Stimulated activated effector memory CD8-positive, alpha-beta T cell treated with anti-CD3 and anti-CD28 coated beads, Interleukin-12 subunit alpha, Interleukin-12 subunit beta, amount 100 ng/mL, for 72 hours (primary cell): ENCODE measurements at regions not wholly inside any gene's neighbourhood (a gene's known extent, or its start where the extent isn't known, plus 50 kb on each side); places are given as distances from the start of the nearest gene placed in this dataset.

ENCODE experiments used
- ATAC-seq: fragments of 150-1000 bp; cut with Tn5 transposase; 2 replicates; pipeline ENCODE4 v1.10.0; 2021
- DNase-seq, 2 donors: peaks; one replicate each; pipeline ENCODE4 v3.0.0; 2021 to 2022; ENCODE audit warnings: low spot score in 2 of 2
- H3K27ac Mint-ChIP-seq: one replicate; pipeline ENCODE4 v1.8.0; 2022; ENCODE audit warnings: mild to moderate bottlenecking, mixed read lengths
- H3K36me3 Mint-ChIP-seq: one replicate; pipeline ENCODE4 v1.8.0; 2022; ENCODE audit warnings: mild to moderate bottlenecking, mixed read lengths
- H3K4me1 Mint-ChIP-seq: one replicate; pipeline ENCODE4 v1.8.0; 2022; ENCODE audit warnings: mixed read lengths
- H3K4me3 Mint-ChIP-seq: one replicate; pipeline ENCODE4 v1.8.0; 2022; ENCODE audit warnings: mild to moderate bottlenecking, mixed read lengths
- H3K9me3 Mint-ChIP-seq: one replicate; pipeline ENCODE4 v1.8.0; 2022; ENCODE audit warnings: mixed read lengths

DNA sequence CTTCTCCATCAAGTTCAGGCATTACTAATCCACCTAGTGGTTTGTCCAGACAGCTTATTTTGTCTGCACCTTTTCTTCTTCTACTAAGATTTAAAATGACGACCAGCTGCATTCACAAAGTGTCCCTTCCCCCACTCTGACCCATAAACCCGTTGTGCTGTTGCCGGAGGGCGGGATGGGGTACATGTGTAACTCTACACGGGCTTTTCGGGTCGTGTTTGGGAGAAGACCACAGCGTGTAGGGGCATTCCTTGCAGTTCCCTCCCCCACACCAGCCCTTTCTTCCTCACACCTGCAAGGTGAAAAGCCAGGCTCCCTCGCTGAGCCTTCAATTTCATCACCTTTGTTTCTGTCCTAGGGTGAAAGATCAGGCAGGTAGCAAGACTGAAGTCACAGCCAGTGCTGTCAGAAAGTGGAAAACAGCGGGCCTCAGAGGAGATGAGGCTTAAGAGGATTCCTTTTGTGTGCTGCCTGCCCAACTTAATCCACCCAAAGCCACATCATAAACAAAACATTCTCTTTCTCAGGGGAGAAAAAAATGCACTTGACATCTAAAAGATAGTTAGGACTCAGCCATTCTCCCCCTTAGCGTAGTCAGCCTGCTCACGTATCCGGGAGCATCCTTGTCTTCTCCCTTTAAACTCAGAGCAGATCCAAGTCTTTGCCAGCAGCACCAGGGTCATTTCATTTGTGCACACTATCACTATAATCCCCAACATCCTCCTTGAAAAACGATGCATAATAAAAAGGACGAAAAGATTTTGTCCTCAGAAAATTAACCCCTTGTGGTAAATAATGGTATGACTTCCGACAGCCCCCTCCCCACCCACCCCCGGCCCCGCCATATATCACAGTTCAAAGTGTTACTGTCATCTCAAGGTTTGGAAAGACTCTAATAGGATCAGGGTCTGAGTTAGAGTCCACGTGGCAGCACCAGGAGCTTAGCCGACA lies 599.0 kb downstream of the RAB28 start:
- H3K4me3 Mint-ChIP-seq, result no peak overlapping the region
- DNase-seq (no peak), ATAC-seq (no peak)
- H3K36me3 Mint-ChIP-seq, result no peaks in the 10 kb centered on the region
- no peak overlapping the region for H3K27ac Mint-ChIP-seq
- H3K4me1 Mint-ChIP-seq, result no peaks in the 10 kb centered on the region
- peaks cover 15% of the 10 kb centered on the region for H3K9me3 Mint-ChIP-seq

DNA sequence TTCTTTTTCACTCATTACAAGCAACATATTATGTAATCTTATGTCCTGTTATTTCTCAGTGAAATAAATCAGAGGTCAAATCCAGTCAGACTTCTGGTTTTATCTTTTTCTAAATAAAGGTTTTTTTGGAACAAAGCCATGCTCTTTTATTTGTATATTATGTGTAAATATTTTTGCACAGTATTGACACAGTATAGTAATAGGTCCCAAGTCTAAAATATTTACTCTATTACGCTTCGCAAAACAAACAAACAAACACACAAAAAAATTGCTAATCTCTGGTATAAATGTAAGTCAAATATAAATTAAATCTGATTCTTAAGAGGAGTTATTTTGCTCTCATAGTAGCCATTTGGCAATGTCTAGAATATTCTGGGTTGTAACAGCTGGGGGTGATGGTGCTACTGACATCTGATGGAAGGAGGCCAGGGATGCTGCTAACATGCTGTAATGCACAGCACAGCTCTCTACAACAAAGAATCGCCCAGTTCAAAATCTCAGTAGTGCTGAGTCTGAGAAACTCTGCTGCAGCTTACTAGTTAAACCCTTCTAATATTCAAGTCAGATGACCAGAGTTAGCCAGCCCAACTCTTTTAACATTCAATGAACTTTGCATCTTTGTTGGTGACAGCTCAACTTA lies 602.1 kb downstream of the RAB28 start:
- Mint-ChIP-seq H3K36me3 (no peaks in the 10 kb centered on the region), H3K4me3 (no peak overlapping the region), H3K9me3 (peaks cover 15% of the 10 kb centered on the region), H3K4me1 (no peaks in the 10 kb centered on the region), H3K27ac (no peak overlapping the region)
- no peak for DNase-seq
- ATAC-seq, result no peak

DNA sequence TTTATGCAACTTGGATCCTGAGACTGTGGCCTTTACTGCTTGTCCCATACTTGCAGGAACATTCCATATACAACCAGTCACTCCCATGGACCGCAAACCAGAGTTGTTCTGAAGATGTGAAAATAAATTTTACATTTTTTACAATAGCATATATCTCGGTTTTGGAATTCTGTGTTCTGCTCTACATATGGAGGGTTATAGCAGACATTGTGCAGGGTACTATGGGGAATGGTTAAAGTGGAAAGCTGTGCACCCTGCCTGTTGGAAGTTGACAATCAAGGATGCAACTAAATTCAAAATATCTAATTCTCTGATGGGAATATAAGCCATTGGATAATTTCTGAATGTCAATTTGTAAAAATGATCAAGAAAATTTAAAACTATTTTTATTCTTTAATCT lies 603.3 kb downstream of the RAB28 start:
- Mint-ChIP-seq H3K36me3 (no peaks in the 10 kb centered on the region), H3K27ac (no peak overlapping the region), H3K4me3 (no peak overlapping the region), H3K9me3 (peaks cover 17% of the 10 kb centered on the region), H3K4me1 (no peaks in the 10 kb centered on the region)
- no peak for DNase-seq
- no peak for ATAC-seq

DNA sequence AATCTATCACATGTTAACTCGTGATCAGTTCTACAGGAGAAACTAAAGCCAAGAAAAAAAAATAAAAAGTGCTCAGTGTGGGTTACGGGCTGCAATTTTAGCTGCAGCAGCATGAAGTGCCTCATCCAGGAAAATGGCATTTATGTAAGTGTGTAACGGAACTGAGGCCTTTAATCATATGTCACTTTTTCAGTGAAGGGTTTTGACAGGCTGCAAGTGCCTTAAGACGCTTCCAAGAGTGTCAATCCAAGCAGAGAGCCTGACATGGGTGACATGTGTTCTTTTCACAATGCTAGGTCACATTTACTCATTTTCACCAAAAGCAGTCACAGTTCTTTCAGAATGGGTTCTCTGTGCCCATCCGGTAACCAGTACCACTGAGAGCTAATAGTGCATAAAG lies 604.6 kb downstream of the RAB28 start:
- Mint-ChIP-seq H3K4me1 (no peaks in the 10 kb centered on the region), H3K4me3 (no peak overlapping the region), H3K36me3 (no peaks in the 10 kb centered on the region), H3K9me3 (peaks cover 16% of the 10 kb centered on the region), H3K27ac (no peak overlapping the region)
- ATAC-seq (no peak), DNase-seq (no peak)

DNA sequence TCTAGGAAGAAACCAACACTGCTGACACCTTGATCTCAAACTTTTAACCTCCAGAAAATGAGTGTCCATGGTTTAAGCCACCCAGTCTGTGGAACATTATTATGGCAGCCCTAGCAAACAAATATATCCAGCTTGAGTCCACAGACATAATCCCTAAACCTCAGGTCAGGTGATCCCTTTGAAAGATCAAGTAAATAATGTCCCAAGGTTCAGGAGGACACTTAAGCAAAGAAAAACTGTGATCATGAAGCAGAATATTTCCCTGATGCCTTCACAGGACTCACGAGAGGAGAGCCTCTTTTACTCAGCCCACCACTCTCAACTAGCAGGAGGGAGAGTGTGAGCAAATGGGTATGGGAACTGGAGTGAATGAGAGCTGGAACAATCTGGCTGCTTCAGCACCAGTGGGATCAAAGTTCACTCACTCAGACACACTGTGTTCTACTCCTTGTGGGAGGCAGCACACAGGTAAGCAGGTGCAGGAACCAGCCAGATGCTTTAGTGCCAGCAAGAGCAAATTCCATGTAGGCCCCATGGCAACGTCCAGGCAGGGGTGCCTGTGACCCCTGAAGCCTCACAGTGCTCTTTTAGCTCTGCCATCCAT lies 608.4 kb downstream of the RAB28 start:
- Mint-ChIP-seq H3K9me3 (peaks cover 15% of the 10 kb centered on the region), H3K36me3 (no peaks in the 10 kb centered on the region), H3K4me1 (no peaks in the 10 kb centered on the region), H3K27ac (no peak overlapping the region), H3K4me3 (no peak overlapping the region)
- ATAC-seq, result no peak
- no peak for DNase-seq

DNA sequence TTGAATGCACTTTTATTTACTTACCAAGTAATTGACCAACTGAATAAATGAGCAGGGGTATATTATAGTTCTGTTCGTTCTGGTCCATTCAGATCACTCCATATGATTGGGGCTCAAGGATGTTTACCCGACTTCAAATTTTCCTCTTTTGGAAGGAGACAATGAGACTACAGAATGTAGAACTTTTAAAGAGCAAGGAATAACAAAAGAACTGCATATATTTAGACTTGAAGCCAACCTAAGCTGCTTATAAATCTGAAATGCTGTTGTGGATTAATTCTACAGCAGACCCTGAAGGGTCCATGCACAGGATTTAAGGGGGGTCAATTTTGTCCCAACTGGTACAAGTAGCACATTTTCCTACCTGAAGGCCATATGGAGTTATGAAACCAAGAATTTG lies 610.8 kb downstream of the RAB28 start:
- Mint-ChIP-seq H3K36me3 (no peaks in the 10 kb centered on the region), H3K4me3 (no peak overlapping the region), H3K9me3 (peaks cover 18% of the 10 kb centered on the region), H3K27ac (no peak overlapping the region), H3K4me1 (no peaks in the 10 kb centered on the region)
- DNase-seq, result no peak
- no peak for ATAC-seq

DNA sequence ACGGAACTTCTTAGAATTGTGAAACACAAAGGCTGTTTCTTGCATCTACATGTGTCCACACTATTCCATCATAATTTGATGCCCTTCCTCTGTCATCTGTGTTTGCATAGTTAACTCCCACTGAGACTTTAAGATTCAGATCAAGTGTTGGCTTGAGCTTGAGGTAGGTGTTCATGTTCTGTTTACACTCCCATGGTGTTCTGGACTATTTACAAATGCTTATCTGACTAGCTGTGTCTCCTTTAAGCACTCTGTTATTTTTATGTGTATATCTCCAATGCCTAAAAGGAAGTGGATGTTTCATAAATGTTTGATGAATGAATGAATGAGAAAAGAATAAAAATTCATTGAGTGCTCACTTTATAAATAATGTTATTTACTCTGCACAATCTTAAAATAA lies 622.7 kb downstream of the RAB28 start:
- H3K4me3 Mint-ChIP-seq, result no peak overlapping the region
- no peaks in the 10 kb centered on the region for H3K36me3 Mint-ChIP-seq
- H3K9me3 Mint-ChIP-seq, result peaks cover 10% of the 10 kb centered on the region
- DNase-seq (no peak), ATAC-seq (no peak)
- H3K4me1 Mint-ChIP-seq, result no peaks in the 10 kb centered on the region
- H3K27ac Mint-ChIP-seq, result no peak overlapping the region

DNA sequence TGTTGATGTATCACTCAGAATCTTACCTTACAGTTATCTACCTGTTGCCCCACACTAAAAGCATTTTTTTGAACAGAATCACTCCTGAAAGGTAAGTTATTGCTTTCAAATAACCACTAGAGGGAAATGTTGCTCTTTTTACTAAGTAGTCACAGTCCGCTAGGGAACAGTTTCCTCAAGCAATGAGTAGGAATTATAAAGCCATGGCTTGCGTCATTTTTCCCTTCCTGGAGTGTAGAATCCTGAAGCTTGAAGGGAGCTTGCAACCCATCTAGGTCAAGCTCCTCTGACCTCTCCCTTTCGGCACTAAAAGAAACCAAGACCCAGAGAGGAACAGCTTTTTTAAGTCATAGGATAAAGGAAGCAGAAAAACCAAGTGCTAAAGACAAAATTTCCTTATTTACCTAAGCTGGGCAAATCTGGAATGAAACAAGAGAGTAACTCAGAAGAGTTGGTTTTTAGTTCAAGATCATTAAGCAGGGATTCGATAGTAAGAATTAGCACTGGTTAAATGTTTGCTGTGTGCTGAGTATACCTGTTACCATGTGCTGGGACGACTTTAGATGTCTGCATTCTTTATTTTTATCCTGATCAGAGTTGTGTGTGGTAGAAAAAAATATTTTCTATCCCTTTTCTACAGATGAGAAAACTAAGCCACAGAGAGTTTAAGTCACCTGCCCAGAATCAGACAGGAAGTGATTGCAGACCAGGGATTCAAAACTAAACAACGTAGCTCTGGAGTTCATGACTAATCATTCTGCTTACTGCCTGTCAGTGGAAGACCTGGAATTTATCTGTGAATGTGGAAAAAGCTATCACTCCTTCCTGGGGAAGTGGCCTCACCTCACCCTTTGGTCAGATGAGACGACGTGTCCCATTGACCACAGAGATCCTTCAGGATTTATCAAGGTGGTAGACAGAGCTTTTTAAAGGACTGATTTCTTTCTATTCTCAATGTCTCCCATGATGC lies 631.5 kb downstream of the RAB28 start:
- ATAC-seq (no peak), DNase-seq (no peak)

DNA sequence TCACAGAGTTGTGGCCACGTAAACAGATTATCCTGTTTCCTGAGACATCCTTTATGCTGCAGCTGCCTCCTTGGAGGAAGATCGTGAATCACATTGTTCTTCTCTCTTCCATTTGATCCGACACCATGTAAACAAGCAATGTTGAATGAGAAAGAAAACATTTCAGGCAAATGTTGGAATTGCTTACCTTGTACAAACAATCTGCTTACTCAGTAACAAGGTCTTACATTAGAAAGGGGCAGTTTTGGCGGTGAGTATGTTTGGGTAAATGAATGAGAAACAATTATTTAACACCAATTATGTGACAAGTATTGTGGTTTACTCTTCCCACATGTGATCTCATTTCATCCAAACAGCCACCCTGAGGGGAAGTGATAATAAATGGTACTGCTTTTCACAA lies 637.8 kb downstream of the RAB28 start:
- no peaks in the 10 kb centered on the region for H3K36me3 Mint-ChIP-seq
- no peak overlapping the region for H3K4me3 Mint-ChIP-seq
- no peaks in the 10 kb centered on the region for H3K4me1 Mint-ChIP-seq
- H3K9me3 Mint-ChIP-seq, result no peaks in the 10 kb centered on the region
- no peak for DNase-seq
- no peak overlapping the region for H3K27ac Mint-ChIP-seq
- no peak for ATAC-seq

More for the DNA sequence above, 631.5 kb downstream of the RAB28 start:
- Mint-ChIP-seq H3K4me3 (no peak overlapping the region), H3K4me1 (no peaks in the 10 kb centered on the region), H3K9me3 (no peaks in the 10 kb centered on the region), H3K36me3 (no peaks in the 10 kb centered on the region), H3K27ac (no peak overlapping the region)

DNA sequence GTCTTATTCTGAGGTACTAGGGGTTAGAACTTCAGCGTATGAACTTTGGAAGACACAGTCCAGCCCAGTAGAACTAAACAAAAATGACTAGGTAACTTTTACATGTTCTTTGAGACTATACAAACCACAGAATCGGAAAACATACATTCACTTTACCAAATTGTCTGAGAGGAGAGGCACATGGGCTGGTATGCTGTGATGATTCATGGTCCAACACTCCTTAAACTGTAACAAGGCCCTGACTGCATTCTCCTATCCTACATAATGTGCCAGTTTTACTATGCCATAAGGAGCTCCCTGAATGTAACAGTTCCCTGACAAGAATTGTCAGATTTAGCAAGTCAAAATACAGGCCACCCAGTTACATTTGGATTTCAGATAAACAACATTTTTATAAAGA lies 640.0 kb downstream of the RAB28 start:
- no peak overlapping the region for H3K27ac Mint-ChIP-seq
- DNase-seq, result no peak
- no peak overlapping the region for H3K4me3 Mint-ChIP-seq
- H3K4me1 Mint-ChIP-seq, result no peaks in the 10 kb centered on the region
- no peaks in the 10 kb centered on the region for H3K9me3 Mint-ChIP-seq
- ATAC-seq, result no peak
- no peaks in the 10 kb centered on the region for H3K36me3 Mint-ChIP-seq

DNA sequence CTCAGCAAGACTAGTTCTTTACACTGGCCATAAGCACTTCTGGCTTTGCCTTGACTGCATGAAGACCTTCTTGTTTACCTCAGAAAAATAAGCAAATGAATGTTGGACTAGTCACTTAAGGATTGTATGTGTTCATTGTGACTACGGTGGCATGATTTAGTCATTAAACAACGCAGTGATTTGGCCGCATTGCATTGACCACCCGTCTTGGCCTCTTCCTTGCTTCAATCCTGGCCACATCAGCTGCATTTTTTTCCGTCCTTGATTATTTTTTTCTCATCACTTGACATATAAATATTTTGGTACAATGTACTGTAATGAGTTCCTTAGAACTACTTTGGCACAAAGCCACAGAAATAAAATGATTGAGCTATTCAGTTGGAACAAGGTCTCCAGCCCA lies 656.2 kb downstream of the RAB28 start:
- Mint-ChIP-seq H3K36me3 (no peaks in the 10 kb centered on the region), H3K9me3 (peaks cover 13% of the 10 kb centered on the region), H3K4me3 (no peak overlapping the region), H3K27ac (no peak overlapping the region), H3K4me1 (no peaks in the 10 kb centered on the region)
- ATAC-seq (no peak), DNase-seq (no peak)

DNA sequence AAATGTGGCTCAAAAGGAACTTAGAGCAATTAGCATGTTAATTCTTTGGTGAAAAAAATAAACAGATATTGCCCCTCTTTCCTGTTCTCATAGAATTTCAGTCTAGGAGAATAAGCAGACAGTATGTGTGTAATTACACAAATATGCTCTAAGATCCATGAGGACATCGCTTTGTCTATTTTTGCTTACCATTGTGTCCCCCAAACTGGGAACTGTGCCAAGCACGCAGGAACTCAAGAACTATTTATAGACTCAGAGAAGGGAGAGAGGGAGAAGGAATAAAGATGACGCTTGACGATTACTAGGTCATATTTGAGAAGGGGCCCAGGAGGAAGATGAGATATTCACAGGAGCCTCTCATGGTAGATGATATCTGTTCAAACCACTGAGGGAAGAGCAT lies 692.6 kb downstream of the RAB28 start:
- Mint-ChIP-seq H3K4me3 (no peak overlapping the region), H3K4me1 (no peaks in the 10 kb centered on the region), H3K9me3 (peaks cover 15% of the 10 kb centered on the region), H3K27ac (no peak overlapping the region), H3K36me3 (no peaks in the 10 kb centered on the region)
- ATAC-seq, result no peak
- DNase-seq, result no peak

DNA sequence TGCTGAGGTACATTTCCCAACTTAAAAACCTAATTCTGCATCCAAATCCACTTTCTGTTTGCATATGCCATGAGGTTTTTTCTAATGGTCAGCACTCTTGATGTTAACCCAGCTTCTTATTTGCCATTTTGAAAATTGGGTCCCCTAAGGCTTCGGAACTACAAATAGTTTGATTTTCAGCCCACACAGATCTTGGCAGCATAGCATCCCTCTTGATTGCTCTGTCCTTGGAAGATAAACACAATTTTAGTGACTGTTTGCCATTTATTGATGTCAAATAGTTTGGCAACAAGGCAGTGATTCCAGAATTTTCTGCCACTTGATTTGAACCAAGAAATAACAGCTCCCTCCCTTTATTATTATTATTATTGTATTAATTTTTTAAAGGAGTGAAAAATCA lies 696.9 kb downstream of the RAB28 start:
- Mint-ChIP-seq H3K9me3 (peaks cover 15% of the 10 kb centered on the region), H3K36me3 (no peaks in the 10 kb centered on the region), H3K4me3 (no peak overlapping the region), H3K4me1 (no peaks in the 10 kb centered on the region), H3K27ac (no peak overlapping the region)
- no peak for ATAC-seq
- DNase-seq, result no peak

DNA sequence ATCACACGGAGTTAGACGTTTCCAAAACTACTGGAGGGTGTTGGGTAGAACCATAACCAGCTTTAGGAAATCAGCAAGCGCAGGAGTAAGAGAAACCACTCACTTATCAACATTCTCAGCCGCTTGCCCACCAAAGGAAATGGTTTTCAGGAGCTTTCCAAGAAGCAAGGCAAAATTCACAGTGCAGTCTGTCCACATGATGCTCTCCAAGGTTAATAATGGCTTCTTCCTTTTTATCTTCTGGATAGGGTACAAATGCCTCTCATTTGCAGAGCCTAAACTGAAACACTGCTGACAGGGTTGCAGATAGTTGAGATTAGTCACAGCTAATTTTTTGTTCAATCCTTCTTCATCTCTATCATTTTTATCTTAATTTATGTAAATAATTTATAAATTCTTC lies 705.4 kb downstream of the RAB28 start:
- Mint-ChIP-seq H3K27ac (no peak overlapping the region), H3K9me3 (peaks cover 3% of the 10 kb centered on the region), H3K4me1 (no peaks in the 10 kb centered on the region), H3K36me3 (no peaks in the 10 kb centered on the region), H3K4me3 (no peak overlapping the region)
- DNase-seq (no peak), ATAC-seq (no peak)

DNA sequence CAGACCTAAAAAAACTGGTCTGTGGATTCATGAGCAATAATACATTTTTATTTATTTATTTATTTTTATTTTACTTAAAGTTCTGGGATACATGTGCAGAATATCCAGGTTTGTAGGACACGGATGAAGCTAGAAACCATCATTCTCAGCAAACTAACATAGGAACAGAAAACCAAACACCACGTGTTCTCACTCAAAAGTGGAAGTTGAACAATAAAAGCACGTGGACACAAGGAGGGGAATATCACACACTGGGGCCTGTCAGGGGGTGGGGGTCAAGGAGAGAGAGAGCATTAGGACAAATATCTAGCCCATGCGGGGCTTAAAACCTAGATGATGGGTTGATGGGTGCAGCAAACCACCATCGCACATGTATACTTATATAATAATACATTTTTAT lies 705.9 kb downstream of the RAB28 start:
- Mint-ChIP-seq H3K27ac (no peak overlapping the region), H3K36me3 (no peaks in the 10 kb centered on the region), H3K4me3 (no peak overlapping the region), H3K4me1 (no peaks in the 10 kb centered on the region), H3K9me3 (peaks cover 3% of the 10 kb centered on the region)
- ATAC-seq (no peak), DNase-seq (no peak)
